ENCODE measurements at regions not wholly inside any gene's neighbourhood (a gene's known extent, or its start where the extent isn't known, plus 50 kb on each side); places are given as distances from the start of the nearest gene placed in this dataset.

- no peak for TF ChIP-seq MYC (IDR thresholded peaks at IDR 0.05; ENCODE audit: insufficient read depth, insufficient read length, insufficient replicate concordance, low read length, severe bottlenecking)
- TF ChIP-seq CTCF (IDR thresholded peaks at IDR 0.05 in 2 of 3, conservative IDR thresholded peaks at IDR 0.05 in 1 of 3; ENCODE audit: control insufficient read depth in 2 of 3, extremely low read depth in 1 of 3, insufficient read depth in 1 of 3, low read depth in 3 of 3, low read length in 3 of 3), result no peak
- TF ChIP-seq BRCA1 (IDR thresholded peaks at IDR 0.05; ENCODE audit: low read depth, low read length), result no peak
Observed at GRCh38 chr15:70483513-70483912, 279.8 kb downstream of the UACA start.
